DND-41 (cell line): ENCODE measurements at regions not wholly inside any gene's neighbourhood (a gene's known extent, or its start where the extent isn't known, plus 50 kb on each side); places are given as distances from the start of the nearest gene placed in this dataset.

Experiments
- ATAC-seq: fragments of 200-7000 bp; cut with Tn5 transposase; 3 replicates; pipeline ENCODE4 v1.9.1; 2021; ENCODE audit warnings: low read depth; ENCODE audit not compliant: insufficient read depth
- DNase-seq: peaks from one replicate; pipeline ENCODE4 v3.0.0-alpha.2; 2020
- H2AFZ ChIP-seq: 2 replicates; pipeline ENCODE4 v1.6.0; 2012; ENCODE audit warnings: low read depth, low read length
- H3K27ac ChIP-seq: 2 replicates; pipeline ENCODE4 v1.5.1; 2012; ENCODE audit warnings: low read length, inconsistent platforms
- H3K27me3 ChIP-seq: fragments of 200-600 bp; sonication (generic); 2 replicates; pipeline ENCODE4 v1.6.0; 2012; ENCODE audit warnings: low read length, mild to moderate bottlenecking, inconsistent platforms; ENCODE audit not compliant: insufficient read depth, poor library complexity
- H3K36me3 ChIP-seq: 2 replicates; pipeline ENCODE4 v1.5.1; 2012; ENCODE audit warnings: low read length, inconsistent platforms; ENCODE audit not compliant: insufficient read depth
- H3K4me1 ChIP-seq: 2 replicates; pipeline ENCODE4 v1.5.1; 2012; ENCODE audit warnings: mild to moderate bottlenecking, low read length; ENCODE audit not compliant: insufficient read depth
- H3K4me2 ChIP-seq: 2 replicates; pipeline ENCODE4 v1.6.0; 2012; ENCODE audit warnings: mild to moderate bottlenecking, moderate library complexity, low read length, inconsistent platforms; ENCODE audit not compliant: insufficient read depth
- H3K4me3 ChIP-seq, 2 experiments: fragments of 200-600 bp in 1 of 2; shearing (Covaris generic) in 1 of 2; 2 replicates each; pipeline ENCODE4 v1.5.1; 2012 to 2016; ENCODE audit warnings: inconsistent platforms in 2 of 2, low read length in 2 of 2, mild to moderate bottlenecking in 2 of 2, low read depth in 1 of 2, moderate library complexity in 1 of 2
- H3K79me2 ChIP-seq: 2 replicates; pipeline ENCODE4 v1.6.0; 2012; ENCODE audit warnings: low read length, inconsistent platforms; ENCODE audit not compliant: insufficient read depth
- H3K9ac ChIP-seq: 2 replicates; pipeline ENCODE4 v1.6.0; 2012; ENCODE audit warnings: low read depth, mild to moderate bottlenecking, inconsistent platforms, low read length, moderate library complexity
- H3K9me3 ChIP-seq: 2 replicates; pipeline ENCODE4 v1.5.1; 2012; ENCODE audit warnings: low read length, moderate library complexity, mild to moderate bottlenecking, inconsistent platforms; ENCODE audit not compliant: insufficient read depth, severe bottlenecking
- H4K20me1 ChIP-seq: 2 replicates; pipeline ENCODE4 v1.6.0; 2012; ENCODE audit warnings: low read length; ENCODE audit not compliant: insufficient read depth
- CTCF ChIP-seq: IDR thresholded peaks from 2 replicates; pipeline ENCODE4 v1.5.1; 2012; ENCODE audit warnings: borderline replicate concordance, low read length, moderate library complexity, mild to moderate bottlenecking; ENCODE audit not compliant: poor library complexity, severe bottlenecking; ENCODE audit errors: extremely low read depth
- EZH2 ChIP-seq: IDR thresholded peaks from 3 replicates; pipeline ENCODE4 v1.6.1; 2012; ENCODE audit warnings: borderline replicate concordance, low read depth, mild to moderate bottlenecking, moderate library complexity, low read length, inconsistent platforms; ENCODE audit not compliant: severe bottlenecking

- H3K79me2 ChIP-seq: no peaks in the 10 kb centered on the region
- no peak for ATAC-seq
- no peaks in the 10 kb centered on the region for H3K27me3 ChIP-seq
- H3K9me3 ChIP-seq: no peaks in the 10 kb centered on the region
- DNase-seq: no peak
- no peak overlapping the region for H2AFZ ChIP-seq
- H3K36me3 ChIP-seq: no peaks in the 10 kb centered on the region
- H3K9ac ChIP-seq: no peak overlapping the region
- no peak overlapping the region for H3K4me3 ChIP-seq
- H3K4me1 ChIP-seq: no peaks in the 10 kb centered on the region
- H4K20me1 ChIP-seq: no peaks in the 10 kb centered on the region
- TF ChIP-seq EZH2 (no peak), CTCF (no peak)
- H3K27ac ChIP-seq: no peak overlapping the region
- no peak overlapping the region for H3K4me2 ChIP-seq
Observed at GRCh38 chr2:160871953-160872352, 288.3 kb upstream of the TANK start.

GRCh38 chr2:160876029-160876428, 284.2 kb upstream of the TANK start:
- H3K9me3 ChIP-seq: no peaks in the 10 kb centered on the region
- H3K27ac ChIP-seq: no peak overlapping the region
- no peak overlapping the region for H2AFZ ChIP-seq
- H3K79me2 ChIP-seq: no peaks in the 10 kb centered on the region
- no peak overlapping the region for H3K4me2 ChIP-seq
- no peak for ATAC-seq
- H3K4me1 ChIP-seq: no peaks in the 10 kb centered on the region
- no peak for TF ChIP-seq EZH2
- H3K9ac ChIP-seq: no peak overlapping the region
- no peaks in the 10 kb centered on the region for H3K27me3 ChIP-seq
- no peak overlapping the region for H3K4me3 ChIP-seq
- DNase-seq: no peak
- H4K20me1 ChIP-seq: no peaks in the 10 kb centered on the region
- H3K36me3 ChIP-seq: no peaks in the 10 kb centered on the region

GRCh38 chr2:160876765-160877164, 283.5 kb upstream of the TANK start:
- Histone ChIP-seq H3K9ac (no peak overlapping the region), H3K4me1 (no peaks in the 10 kb centered on the region), H2AFZ (no peak overlapping the region), H3K9me3 (no peaks in the 10 kb centered on the region), H4K20me1 (no peaks in the 10 kb centered on the region), H3K4me2 (no peak overlapping the region), H3K27me3 (no peaks in the 10 kb centered on the region), H3K27ac (no peak overlapping the region), H3K79me2 (no peaks in the 10 kb centered on the region), H3K36me3 (no peaks in the 10 kb centered on the region), H3K4me3 (no peak overlapping the region)
- TF ChIP-seq CTCF (no peak), EZH2 (no peak)
- no peak for DNase-seq
- no peak for ATAC-seq

GRCh38 chr2:160878618-160879017, 281.6 kb upstream of the TANK start:
- no peaks in the 10 kb centered on the region for H3K79me2 ChIP-seq
- no peaks in the 10 kb centered on the region for H3K9me3 ChIP-seq
- no peak overlapping the region for H3K4me3 ChIP-seq
- H3K27ac ChIP-seq: no peak overlapping the region
- H3K4me2 ChIP-seq: no peak overlapping the region
- H3K27me3 ChIP-seq: no peaks in the 10 kb centered on the region
- H4K20me1 ChIP-seq: no peaks in the 10 kb centered on the region
- no peak for TF ChIP-seq EZH2
- H2AFZ ChIP-seq: no peak overlapping the region
- H3K36me3 ChIP-seq: no peaks in the 10 kb centered on the region
- no peak for ATAC-seq
- no peak for DNase-seq
- no peak overlapping the region for H3K9ac ChIP-seq
- no peaks in the 10 kb centered on the region for H3K4me1 ChIP-seq

GRCh38 chr2:160882906-160883305, 277.3 kb upstream of the TANK start:
- no peaks in the 10 kb centered on the region for H4K20me1 ChIP-seq
- no peak for DNase-seq
- H2AFZ ChIP-seq: no peak overlapping the region
- H3K4me3 ChIP-seq: no peak overlapping the region
- TF ChIP-seq EZH2 (no peak), CTCF (no peak)
- ATAC-seq: no peak
- H3K9me3 ChIP-seq: no peaks in the 10 kb centered on the region
- H3K27me3 ChIP-seq: no peaks in the 10 kb centered on the region
- H3K4me1 ChIP-seq: no peaks in the 10 kb centered on the region
- no peak overlapping the region for H3K27ac ChIP-seq
- H3K79me2 ChIP-seq: no peaks in the 10 kb centered on the region
- H3K36me3 ChIP-seq: no peaks in the 10 kb centered on the region
- H3K9ac ChIP-seq: no peak overlapping the region
- no peak overlapping the region for H3K4me2 ChIP-seq
